ENCODE measurements at regions not wholly inside any gene's neighbourhood (a gene's known extent, or its start where the extent isn't known, plus 50 kb on each side); places are given as distances from the start of the nearest gene placed in this dataset.

- TF ChIP-seq JUN (IDR thresholded peaks at IDR 0.05; ENCODE audit: borderline replicate concordance, insufficient read depth, insufficient read length, low read depth) (no peak), CTCF (IDR thresholded peaks at IDR 0.05; ENCODE audit: extremely low read depth in 1 of 2, insufficient read depth in 1 of 2, low read depth in 1 of 2, low read length in 2 of 2) (no peak), POLR2A (IDR thresholded peaks at IDR 0.05; ENCODE audit: low read depth, low read length) (no peak)
Measured at GRCh38 chr6:27545271-27546046, 72.6 kb upstream of the ZNF184 start.

Data from endothelial cell of umbilical vein (primary cell).